NCI-H1694 (cell line): ENCODE measurements at regions not wholly inside any gene's neighbourhood (a gene's known extent, or its start where the extent isn't known, plus 50 kb on each side); places are given as distances from the start of the nearest gene placed in this dataset.
"Not testable (repeated sequence)": the region's sequence is repeated elsewhere in the genome, so short reads cannot be mapped to it uniquely, and the experiment has no call there.

Experiments used
- DNase-seq: peaks from one replicate; lab custom pipeline; 2025; lab: John Stamatoyannopoulos, UW

GRCh38 chr12:27863839-27864238 is 83.8 kb upstream of the MANSC4 start:
- no peak for DNase-seq

- no peak for DNase-seq
Measured at GRCh38 chr12:27861428-27862167, 81.6 kb upstream of the MANSC4 start.

GRCh38 chr12:27859648-27860047 is 79.6 kb upstream of the MANSC4 start:
- no peak for DNase-seq

- DNase-seq: not testable (repeated sequence)
Measured at GRCh38 chr12:27857006-27857405, 77.0 kb upstream of the MANSC4 start.

GRCh38 chr12:27852742-27853141 is 72.7 kb upstream of the MANSC4 start:
- DNase-seq: no peak
